IMR-90 (cell line): ENCODE measurements at regions not wholly inside any gene's neighbourhood (a gene's known extent, or its start where the extent isn't known, plus 50 kb on each side); places are given as distances from the start of the nearest gene placed in this dataset.

ENCODE experiments used
- CTCF ChIP-seq: conservative IDR thresholded peaks from 2 replicates; pipeline ENCODE4 v1.5.1; 2012; ENCODE audit warnings: mild to moderate bottlenecking, low read depth, low read length, improper control_type of control experiment
- POLR2A ChIP-seq: IDR thresholded peaks from 2 replicates; pipeline ENCODE4 v1.6.1; 2012; ENCODE audit warnings: mild to moderate bottlenecking, low read depth, low read length
- SMC3 ChIP-seq: fragments of 150-350 bp; IDR thresholded peaks from 2 replicates; pipeline ENCODE4 v1.6.1; 2016; ENCODE audit warnings: low read depth, mild to moderate bottlenecking, antibody characterized with exemption, low read length, moderate library complexity

- TF ChIP-seq SMC3 (no peak), CTCF (no peak), POLR2A (no peak)
Measured at GRCh38 chr1:221919743-221920142, 177.9 kb upstream of the DUSP10 start.
